ENCODE measurements at regions not wholly inside any gene's neighbourhood (a gene's known extent, or its start where the extent isn't known, plus 50 kb on each side); places are given as distances from the start of the nearest gene placed in this dataset.
A peak's percentile ranks its signal among the peaks of the same experiment; 100 is the strongest.
"Not testable (repeated sequence)": the region's sequence is repeated elsewhere in the genome, so short reads cannot be mapped to it uniquely, and the experiment has no call there.

GRCh38 chr13:109281017-109281902 is 505.1 kb downstream of the IRS2 start:
- no peaks in the 10 kb centered on the region for H3K9me3 ChIP-seq (replicated peaks)
- no peaks in the 10 kb centered on the region for H3K27me3 ChIP-seq
- no peak overlapping the region for H3K4me3 ChIP-seq
- no peak for DNase-seq
- no peaks in the 10 kb centered on the region for H3K4me1 ChIP-seq
- H3K27ac ChIP-seq, result no peak overlapping the region
- H3K36me3 ChIP-seq, result no peaks in the 10 kb centered on the region

- Histone ChIP-seq H3K9me3 (replicated peaks) (no peaks in the 10 kb centered on the region), H3K4me1 (peaks cover 32% of the 10 kb centered on the region), H3K4me3 (no peak overlapping the region), H3K36me3 (no peaks in the 10 kb centered on the region), H3K27me3 (no peaks in the 10 kb centered on the region), H3K27ac (no peak overlapping the region)
- no peak for DNase-seq
These were observed 510.1 kb downstream of the IRS2 start for GRCh38 chr13:109276261-109276660.

GRCh38 chr13:109275852-109276251 is 510.5 kb downstream of the IRS2 start:
- H3K36me3 ChIP-seq, result no peaks in the 10 kb centered on the region
- no peaks in the 10 kb centered on the region for H3K9me3 ChIP-seq (replicated peaks)
- H3K4me1 ChIP-seq, result peaks cover 36% of the 10 kb centered on the region
- H3K27me3 ChIP-seq, result no peaks in the 10 kb centered on the region
- no peak for DNase-seq
- no peak overlapping the region for H3K27ac ChIP-seq
- H3K4me3 ChIP-seq, result no peak overlapping the region

GRCh38 chr13:109275139-109275745 is 511.1 kb downstream of the IRS2 start:
- DNase-seq, result no peak
- Histone ChIP-seq H3K36me3 (no peaks in the 10 kb centered on the region), H3K27ac (no peak overlapping the region), H3K9me3 (replicated peaks) (no peaks in the 10 kb centered on the region), H3K4me1 (peaks cover 36% of the 10 kb centered on the region), H3K4me3 (no peak overlapping the region), H3K27me3 (no peaks in the 10 kb centered on the region)

GRCh38 chr13:109274188-109274821 is 512.1 kb downstream of the IRS2 start:
- Histone ChIP-seq H3K36me3 (no peaks in the 10 kb centered on the region), H3K4me1 (peaks cover 36% of the 10 kb centered on the region), H3K9me3 (replicated peaks) (no peaks in the 10 kb centered on the region), H3K4me3 (no peak overlapping the region), H3K27me3 (no peaks in the 10 kb centered on the region), H3K27ac (peak overlapping the region; percentile 84)
- peak in 1 of 2 experiments; percentile 21 for DNase-seq

GRCh38 chr13:109273326-109273751 is 513.0 kb downstream of the IRS2 start:
- no peaks in the 10 kb centered on the region for H3K27me3 ChIP-seq
- peak overlapping the region; percentile 84 for H3K27ac ChIP-seq
- DNase-seq, result no peak

GRCh38 chr13:109272595-109273325 is 513.6 kb downstream of the IRS2 start:
- Histone ChIP-seq H3K9me3 (replicated peaks) (no peaks in the 10 kb centered on the region), H3K27ac (peak overlapping the region; percentile 84), H3K27me3 (no peaks in the 10 kb centered on the region), H3K4me3 (peak overlapping the region; percentile 47), H3K36me3 (no peaks in the 10 kb centered on the region), H3K4me1 (peaks cover 36% of the 10 kb centered on the region)
- DNase-seq, result no peak

More at GRCh38 chr13:109273326-109273751, 513.0 kb downstream of the IRS2 start:
- Histone ChIP-seq H3K4me1 (peaks cover 36% of the 10 kb centered on the region), H3K36me3 (no peaks in the 10 kb centered on the region), H3K9me3 (replicated peaks) (no peaks in the 10 kb centered on the region), H3K4me3 (peak overlapping the region; percentile 47)

GRCh38 chr13:109271555-109272541 is 514.5 kb downstream of the IRS2 start:
- Histone ChIP-seq H3K4me1 (peaks cover 36% of the 10 kb centered on the region), H3K27me3 (no peaks in the 10 kb centered on the region), H3K4me3 (peak overlapping the region; percentile 47), H3K27ac (peak overlapping the region; percentile 84), H3K36me3 (no peaks in the 10 kb centered on the region), H3K9me3 (replicated peaks) (no peaks in the 10 kb centered on the region)
- DNase-seq, result peak; percentile 56 to 58

GRCh38 chr13:109271061-109271460 is 515.3 kb downstream of the IRS2 start:
- Histone ChIP-seq H3K27ac (peak overlapping the region; percentile 84), H3K36me3 (no peaks in the 10 kb centered on the region), H3K4me3 (no peak overlapping the region), H3K9me3 (replicated peaks) (no peaks in the 10 kb centered on the region), H3K4me1 (peaks cover 36% of the 10 kb centered on the region), H3K27me3 (no peaks in the 10 kb centered on the region)
- no peak for DNase-seq

- peaks cover 31% of the 10 kb centered on the region for H3K4me1 ChIP-seq
- not testable (repeated sequence) for DNase-seq; H3K27me3 ChIP-seq; H3K9me3 ChIP-seq (replicated peaks); H3K36me3 ChIP-seq; H3K4me3 ChIP-seq; H3K27ac ChIP-seq
These were observed 517.0 kb downstream of the IRS2 start for GRCh38 chr13:109269381-109269780.

GRCh38 chr13:109268492-109268891 is 517.9 kb downstream of the IRS2 start:
- not testable (repeated sequence) for H3K4me3 ChIP-seq; H3K9me3 ChIP-seq (replicated peaks); H3K27ac ChIP-seq; H3K27me3 ChIP-seq; DNase-seq; H3K36me3 ChIP-seq
- H3K4me1 ChIP-seq, result peaks cover 22% of the 10 kb centered on the region

- H3K27me3 ChIP-seq; DNase-seq; H3K36me3 ChIP-seq; H3K9me3 ChIP-seq (replicated peaks); H3K4me3 ChIP-seq; H3K27ac ChIP-seq: not testable (repeated sequence)
- peaks cover 13% of the 10 kb centered on the region for H3K4me1 ChIP-seq
These were observed 519.0 kb downstream of the IRS2 start for GRCh38 chr13:109267400-109267799.

GRCh38 chr13:109265438-109265742 is 521.0 kb downstream of the IRS2 start:
- H3K4me1 ChIP-seq; H3K27ac ChIP-seq; H3K36me3 ChIP-seq; H3K27me3 ChIP-seq; H3K4me3 ChIP-seq; DNase-seq; H3K9me3 ChIP-seq (replicated peaks): not testable (repeated sequence)
